Tibial nerve (tissue), 3 donors: ENCODE measurements at regions not wholly inside any gene's neighbourhood (a gene's known extent, or its start where the extent isn't known, plus 50 kb on each side); places are given as distances from the start of the nearest gene placed in this dataset.

ENCODE experiments used
- CTCF ChIP-seq, 5 experiments: fragments of 200-600 bp in 3 of 5; fragments of 450-650 bp in 2 of 5; sonication (generic) in 3 of 5; IDR thresholded peaks; one replicate each; pipeline ENCODE4 v1.5.1; 2016 to 2019; ENCODE audit warnings: antibody characterized with exemption in 5 of 5, mild to moderate bottlenecking in 3 of 5, moderate library complexity in 2 of 5
- POLR2A ChIP-seq, 2 donors: fragments of 450-650 bp; IDR thresholded peaks; one replicate each; pipeline ENCODE4 v1.6.1; 2017; ENCODE audit warnings: antibody characterized with exemption in 2 of 2, mild to moderate bottlenecking in 2 of 2, moderate library complexity in 2 of 2

GRCh38 chr16:8257561-8257960 is 332.8 kb downstream of the TMEM114 start:
- TF ChIP-seq CTCF (IDR thresholded peaks at IDR 0.05), result no peak
- no peak for TF ChIP-seq POLR2A (IDR thresholded peaks at IDR 0.05)
